Endothelial cell of umbilical vein (primary cell): ENCODE measurements at regions not wholly inside any gene's neighbourhood (a gene's known extent, or its start where the extent isn't known, plus 50 kb on each side); places are given as distances from the start of the nearest gene placed in this dataset.

Source experiments
- BruUV-seq: library from RNA; stranded (reverse); fragments of 400-500 nt; replicated peaks from 2 replicates; lab custom pipeline; 2021; lab: Mats Ljungman, UMichigan
- CTCF ChIA-PET: fragments of 300-600, 350-600 bp; sonication (Branson Sonifier 250); formaldehyde crosslinking; loops from one replicate; lab custom pipeline; 2021; ENCODE audit warnings: antibody characterized with exemption, inconsistent platforms; lab: Charles Lee
- POLR2A ChIA-PET: fragments of 300-600, 350-600 bp; sonication (Branson Sonifier 250); formaldehyde crosslinking; loops from one replicate; lab custom pipeline; 2021; ENCODE audit warnings: antibody characterized with exemption, inconsistent platforms; lab: Charles Lee
- DNase-seq: peaks from one replicate; pipeline ENCODE4 v3.0.0-alpha.2; 2011; ENCODE audit warnings: low read depth, low spot score
- FAIRE-seq: peaks from 2 replicates; lab custom pipeline; 2011; peaks lifted over from hg19 to GRCh38; lab: Jason Lieb, UNC
- H2AFZ ChIP-seq: 2 replicates; pipeline ENCODE4 v1.6.0; 2012; ENCODE audit warnings: low read depth, low read length, control low read depth, inconsistent platforms
- H3K27ac ChIP-seq: 2 replicates; pipeline ENCODE4 v1.5.1; 2011; ENCODE audit warnings: low read depth, mild to moderate bottlenecking, control low read depth, low read length, moderate library complexity; ENCODE audit not compliant: insufficient read depth
- H3K27me3 ChIP-seq, 2 experiments: 2 replicates each; pipeline versions ENCODE4 v1.6.0 to v1.6.1; 2011; ENCODE audit warnings: low read length in 2 of 2, mixed read lengths in 1 of 2; ENCODE audit not compliant: control insufficient read depth in 2 of 2, insufficient read depth in 2 of 2
- H3K36me3 ChIP-seq, 2 experiments: 2 replicates in 1 of 2; 3 replicates in 1 of 2; pipeline ENCODE4 v1.5.1; 2011; ENCODE audit warnings: low read length in 2 of 2, mild to moderate bottlenecking in 1 of 2, moderate library complexity in 1 of 2; ENCODE audit not compliant: control insufficient read depth in 2 of 2, insufficient read depth in 2 of 2; ENCODE audit errors: extremely low read depth in 1 of 2
- H3K4me1 ChIP-seq: 3 replicates; pipeline ENCODE4 v1.5.1; 2011; ENCODE audit warnings: mild to moderate bottlenecking, low read length; ENCODE audit not compliant: control insufficient read depth, insufficient read depth; ENCODE audit errors: extremely low read depth
- H3K4me2 ChIP-seq: 2 replicates; pipeline ENCODE4 v1.6.1; 2011; ENCODE audit warnings: low read length, control low read depth, mixed read lengths; ENCODE audit not compliant: insufficient read depth
- H3K4me3 ChIP-seq, 3 experiments: fragments of 200-600 bp in 1 of 3; sonication (generic), shearing (Covaris generic) in 1 of 3; replicated peaks in 1 of 3; 2 replicates each; pipeline ENCODE4 v1.5.1; 2011 to 2016; ENCODE audit warnings: control low read depth in 3 of 3, low read length in 3 of 3, mild to moderate bottlenecking in 2 of 3, inconsistent platforms in 1 of 3, low read depth in 1 of 3, moderate library complexity in 1 of 3; ENCODE audit not compliant: insufficient read depth in 1 of 3
- H3K79me2 ChIP-seq: 2 replicates; pipeline ENCODE4 v1.6.0; 2012; ENCODE audit warnings: low read length, inconsistent platforms; ENCODE audit not compliant: control insufficient read depth, insufficient read depth
- H3K9ac ChIP-seq: replicated peaks from 2 replicates; pipeline ENCODE3; 2011; ENCODE audit warnings: low read length, control low read depth; ENCODE audit not compliant: insufficient read depth; ENCODE audit errors: extremely low read depth
- H3K9me1 ChIP-seq: replicated peaks from 3 replicates; pipeline ENCODE4 v1.6.0; 2011; ENCODE audit warnings: mild to moderate bottlenecking, low read length; ENCODE audit not compliant: control insufficient read depth, insufficient read depth; ENCODE audit errors: extremely low read depth
- H3K9me3 ChIP-seq: replicated peaks from 2 replicates; pipeline ENCODE4 v1.5.1; 2012; ENCODE audit warnings: low read length, inconsistent platforms; ENCODE audit not compliant: control insufficient read depth, insufficient read depth
- H4K20me1 ChIP-seq: replicated peaks from 2 replicates; pipeline ENCODE3; 2011; ENCODE audit warnings: mild to moderate bottlenecking, low read length; ENCODE audit not compliant: control insufficient read depth, insufficient read depth; ENCODE audit errors: extremely low read depth
- EZH2 ChIP-seq: IDR thresholded peaks from 2 replicates; pipeline ENCODE4 v1.6.1; 2012; ENCODE audit warnings: borderline replicate concordance, low read depth, mild to moderate bottlenecking, moderate library complexity, low read length, inconsistent platforms; ENCODE audit not compliant: severe bottlenecking
- FOS ChIP-seq: IDR thresholded peaks from 2 replicates; pipeline ENCODE4 v1.6.1; 2011; ENCODE audit warnings: mild to moderate bottlenecking, low read length, moderate library complexity, borderline replicate concordance; ENCODE audit not compliant: insufficient read depth
- GATA2 ChIP-seq: IDR thresholded peaks from 2 replicates; pipeline ENCODE4 v1.7.0; 2011; ENCODE audit warnings: low read depth, mild to moderate bottlenecking, moderate library complexity, mixed read lengths, low read length; ENCODE audit not compliant: insufficient read length, insufficient read depth
- JUN ChIP-seq: IDR thresholded peaks from 2 replicates; pipeline ENCODE4 v1.6.1; 2011; ENCODE audit warnings: borderline replicate concordance, low read depth; ENCODE audit not compliant: insufficient read length, insufficient read depth
- MAX ChIP-seq: IDR thresholded peaks from 2 replicates; pipeline ENCODE4 v1.6.1; 2011; ENCODE audit not compliant: insufficient read depth, insufficient read length
- MYC ChIP-seq: IDR thresholded peaks from one replicate; pipeline ENCODE4 v1.6.1; 2011; ENCODE audit warnings: mild to moderate bottlenecking, low read depth, low read length
- POLR2A ChIP-seq: IDR thresholded peaks from 2 replicates; pipeline ENCODE4 v1.6.1; 2012; ENCODE audit warnings: low read depth, mild to moderate bottlenecking, control low read depth, low read length
- POLR2AphosphoS5 ChIP-seq: IDR thresholded peaks from 2 replicates; pipeline ENCODE4 v1.6.1; 2012; ENCODE audit warnings: low read depth, mild to moderate bottlenecking, control low read depth, low read length, moderate library complexity; ENCODE audit not compliant: insufficient read depth
- dilution Hi-C: fragments of 300-500 bp; cut with MboI; formaldehyde crosslinking; loops from one replicate; pipeline ENCODE4 v1.15.0; 2019; ENCODE audit warnings: low sequenced_read_pairs; ENCODE audit not compliant: extremely low pct_ligation_motif_present
- intact Hi-C: fragments of 100-400 bp; cut with micrococcal nuclease; formaldehyde crosslinking; loops from one replicate; pipeline ENCODE4 v1.10.0; 2022
- TF ChIP-seq, protein P1 (sequence below), 2 donors: IDR thresholded peaks; 1 replicate in 1 of 2; 2 replicates in 1 of 2; pipeline ENCODE4 v1.5.1; 2011; ENCODE audit warnings: low read length in 2 of 2, mild to moderate bottlenecking in 2 of 2, moderate library complexity in 2 of 2, control low read depth in 1 of 2, inconsistent platforms in 1 of 2, low read depth in 1 of 2; ENCODE audit not compliant: insufficient read depth in 1 of 2; ENCODE audit errors: extremely low read depth in 1 of 2

DNA sequence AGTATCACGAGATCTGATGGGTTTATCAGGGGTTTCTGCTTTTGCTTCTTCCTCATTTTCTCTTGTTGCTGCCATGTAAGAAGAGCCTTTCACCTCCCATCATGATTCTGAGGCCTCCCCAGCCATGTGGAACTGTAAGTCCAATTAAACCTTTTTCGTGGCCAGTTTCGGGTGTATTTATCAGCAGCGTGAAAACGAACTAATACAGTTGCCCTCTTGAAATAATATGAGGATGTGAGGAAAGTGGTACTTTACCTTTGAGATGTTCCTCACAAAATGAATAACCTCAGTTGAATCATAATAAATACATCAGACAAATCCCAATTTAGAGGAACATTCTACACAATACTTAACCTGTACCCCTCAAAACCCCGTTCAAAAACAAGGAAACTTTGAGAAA, 356.4 kb downstream of the CPS1 start:
- H3K4me2 ChIP-seq: no peak overlapping the region
- H4K20me1 ChIP-seq: no peaks in the 10 kb centered on the region
- no peak overlapping the region for H3K27ac ChIP-seq
- H3K9me1 ChIP-seq: no peaks in the 10 kb centered on the region
- no peaks in the 10 kb centered on the region for H3K4me1 ChIP-seq
- CTCF ChIA-PET: no interaction called here
- H3K9ac ChIP-seq: no peak overlapping the region
- no peak for DNase-seq
- intact Hi-C loops: no loop called here
- dilution Hi-C loops: no loop called here
- H3K79me2 ChIP-seq: no peaks in the 10 kb centered on the region
- POLR2A ChIA-PET: no interaction called here
- H3K9me3 ChIP-seq: no peaks in the 10 kb centered on the region
- no peak overlapping the region for H3K4me3 ChIP-seq
- TF ChIP-seq, protein P1, sequence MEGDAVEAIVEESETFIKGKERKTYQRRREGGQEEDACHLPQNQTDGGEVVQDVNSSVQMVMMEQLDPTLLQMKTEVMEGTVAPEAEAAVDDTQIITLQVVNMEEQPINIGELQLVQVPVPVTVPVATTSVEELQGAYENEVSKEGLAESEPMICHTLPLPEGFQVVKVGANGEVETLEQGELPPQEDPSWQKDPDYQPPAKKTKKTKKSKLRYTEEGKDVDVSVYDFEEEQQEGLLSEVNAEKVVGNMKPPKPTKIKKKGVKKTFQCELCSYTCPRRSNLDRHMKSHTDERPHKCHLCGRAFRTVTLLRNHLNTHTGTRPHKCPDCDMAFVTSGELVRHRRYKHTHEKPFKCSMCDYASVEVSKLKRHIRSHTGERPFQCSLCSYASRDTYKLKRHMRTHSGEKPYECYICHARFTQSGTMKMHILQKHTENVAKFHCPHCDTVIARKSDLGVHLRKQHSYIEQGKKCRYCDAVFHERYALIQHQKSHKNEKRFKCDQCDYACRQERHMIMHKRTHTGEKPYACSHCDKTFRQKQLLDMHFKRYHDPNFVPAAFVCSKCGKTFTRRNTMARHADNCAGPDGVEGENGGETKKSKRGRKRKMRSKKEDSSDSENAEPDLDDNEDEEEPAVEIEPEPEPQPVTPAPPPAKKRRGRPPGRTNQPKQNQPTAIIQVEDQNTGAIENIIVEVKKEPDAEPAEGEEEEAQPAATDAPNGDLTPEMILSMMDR (IDR thresholded peaks at IDR 0.05; ENCODE audit: extremely low read depth in 1 of 2, insufficient read depth in 1 of 2, low read depth in 1 of 2, low read length in 2 of 2): no peak
- no peak for TF ChIP-seq FOS
- TF ChIP-seq POLR2AphosphoS5: no peak
- no peak for TF ChIP-seq EZH2
- no peak for TF ChIP-seq GATA2
- no peak for TF ChIP-seq JUN
- no peak for TF ChIP-seq MYC
- no peak for TF ChIP-seq POLR2A
- no peak for TF ChIP-seq MAX
- no peaks in the 10 kb centered on the region for H3K27me3 ChIP-seq
- no peak overlapping the region for H2AFZ ChIP-seq
- no peaks in the 10 kb centered on the region for H3K36me3 ChIP-seq
- no peak for FAIRE-seq
- BruUV-seq: no TSS peak
